IMR-90 (cell line): ENCODE measurements at regions not wholly inside any gene's neighbourhood (a gene's known extent, or its start where the extent isn't known, plus 50 kb on each side); places are given as distances from the start of the nearest gene placed in this dataset.

ENCODE experiments used
- ATAC-seq: fragments of 200-7000 bp; cut with Tn5 transposase; 2 replicates; pipeline ENCODE4 v1.9.1; 2020; ENCODE audit warnings: low read depth, mild to moderate bottlenecking, moderate library complexity
- BruUV-seq: library from RNA; stranded (reverse); fragments of 400-500 nt; replicated peaks from 2 replicates; lab custom pipeline; 2021; lab: Mats Ljungman, UMichigan
- CTCF ChIA-PET: fragments of 300-600 bp; formaldehyde crosslinking; extraction: SDS; loops from one replicate; lab custom pipeline; 2021; ENCODE audit warnings: antibody characterized with exemption; lab: Yijun Ruan, JAX
- POLR2A ChIA-PET: fragments of 300-600 bp; sonication (Branson Sonifier 250); formaldehyde crosslinking; loops from one replicate; lab custom pipeline; 2022; ENCODE audit warnings: antibody characterized with exemption; ENCODE audit not compliant: unreplicated experiment; lab: Charles Lee
- DNase-seq: peaks from one replicate; pipeline ENCODE4 v3.0.0; 2013
- H2AFZ ChIP-seq: replicated peaks from 2 replicates; pipeline ENCODE3; 2013; ENCODE audit warnings: low read length, mild to moderate bottlenecking; ENCODE audit not compliant: poor library complexity
- H2AK5ac ChIP-seq: 2 replicates; pipeline ENCODE4 v1.6.1; 2013; ENCODE audit warnings: low read depth, low read length, inconsistent platforms
- H2AK9ac ChIP-seq: replicated peaks from 2 replicates; pipeline ENCODE3; 2013; ENCODE audit warnings: mild to moderate bottlenecking, low read depth, low read length, moderate library complexity; ENCODE audit not compliant: poor library complexity
- H2BK120ac ChIP-seq: 2 replicates; pipeline ENCODE4 v1.6.1; 2013; ENCODE audit warnings: low read depth, low read length, inconsistent platforms
- H2BK15ac ChIP-seq: 3 replicates; pipeline ENCODE4 v1.6.1; 2013; ENCODE audit warnings: low read depth, low read length, inconsistent platforms
- H2BK20ac ChIP-seq: 2 replicates; pipeline ENCODE4 v1.6.1; 2013; ENCODE audit warnings: low read depth, mild to moderate bottlenecking, inconsistent platforms, low read length, moderate library complexity
- H2BK5ac ChIP-seq: 2 replicates; pipeline ENCODE4 v1.6.1; 2013; ENCODE audit warnings: mild to moderate bottlenecking, low read depth, low read length, inconsistent platforms; ENCODE audit not compliant: poor library complexity, severe bottlenecking
- H3K14ac ChIP-seq: replicated peaks from 2 replicates; pipeline ENCODE4 v1.6.1; 2013; ENCODE audit warnings: low read depth, low read length, inconsistent platforms
- H3K18ac ChIP-seq: 2 replicates; pipeline ENCODE4 v1.6.1; 2013; ENCODE audit warnings: low read depth, low read length, control low read depth
- H3K23ac ChIP-seq: 2 replicates; pipeline ENCODE4 v1.6.1; 2013; ENCODE audit warnings: low read depth, low read length, inconsistent platforms
- H3K27ac ChIP-seq: 2 replicates; pipeline ENCODE4 v1.5.1; 2013; ENCODE audit warnings: mild to moderate bottlenecking, control low read depth, low read length; ENCODE audit not compliant: insufficient read depth
- H3K27me3 ChIP-seq: 2 replicates; pipeline ENCODE4 v1.6.1; 2013; ENCODE audit warnings: low read length; ENCODE audit not compliant: control insufficient read depth, insufficient read depth
- H3K36me3 ChIP-seq: 2 replicates; pipeline ENCODE4 v1.6.1; 2013; ENCODE audit warnings: low read length, mixed read lengths; ENCODE audit not compliant: control insufficient read depth, insufficient read depth
- H3K4ac ChIP-seq: 2 replicates; pipeline ENCODE4 v1.6.1; 2013; ENCODE audit warnings: low read depth, low read length, inconsistent platforms
- H3K4me1 ChIP-seq: 2 replicates; pipeline ENCODE4 v1.6.1; 2013; ENCODE audit warnings: low read length, mixed read lengths; ENCODE audit not compliant: control insufficient read depth, insufficient read depth
- H3K4me2 ChIP-seq: 2 replicates; pipeline ENCODE4 v1.6.1; 2013; ENCODE audit warnings: low read depth, mild to moderate bottlenecking, control low read depth, low read length, moderate library complexity
- H3K4me3 ChIP-seq: 2 replicates; pipeline ENCODE4 v1.5.1; 2013; ENCODE audit warnings: low read depth, mild to moderate bottlenecking, control low read depth, low read length, moderate library complexity; ENCODE audit not compliant: insufficient read depth
- H3K56ac ChIP-seq: 2 replicates; pipeline ENCODE4 v1.6.1; 2013; ENCODE audit warnings: low read length, inconsistent platforms; ENCODE audit not compliant: insufficient read depth; ENCODE audit errors: extremely low read depth
- H3K79me1 ChIP-seq, 2 experiments: 2 replicates each; pipeline ENCODE4 v1.6.1; 2013; ENCODE audit warnings: low read length in 2 of 2, inconsistent platforms in 1 of 2, low read depth in 1 of 2
- H3K9ac ChIP-seq: 2 replicates; pipeline ENCODE4 v1.6.1; 2013; ENCODE audit warnings: low read depth, low read length, control low read depth
- H3K9me1 ChIP-seq: 2 replicates; pipeline ENCODE4 v1.6.1; 2013; ENCODE audit warnings: low read length, inconsistent platforms; ENCODE audit not compliant: insufficient read depth
- H3K9me3 ChIP-seq: 2 replicates; pipeline ENCODE4 v1.6.1; 2013; ENCODE audit warnings: low read length; ENCODE audit not compliant: control insufficient read depth, insufficient read depth
- H4K20me1 ChIP-seq: 2 replicates; pipeline ENCODE4 v1.6.1; 2013; ENCODE audit warnings: low read length, inconsistent platforms; ENCODE audit not compliant: insufficient read depth
- H4K5ac ChIP-seq: 2 replicates; pipeline ENCODE4 v1.6.1; 2013; ENCODE audit warnings: mild to moderate bottlenecking, low read depth, low read length, control low read depth
- H4K8ac ChIP-seq, 2 experiments: 2 replicates each; pipeline ENCODE4 v1.6.1; 2013; ENCODE audit warnings: low read depth in 2 of 2, low read length in 2 of 2, control low read depth in 1 of 2, inconsistent platforms in 1 of 2
- H4K91ac ChIP-seq: 2 replicates; pipeline ENCODE4 v1.6.1; 2013; ENCODE audit warnings: low read depth, low read length, inconsistent platforms; ENCODE audit not compliant: insufficient read depth
- BHLHE40 ChIP-seq: fragments of 150-350 bp; IDR thresholded peaks from 2 replicates; pipeline ENCODE4 v1.6.1; 2016; ENCODE audit warnings: mild to moderate bottlenecking, low read depth, low read length
- CEBPB ChIP-seq: IDR thresholded peaks from 2 replicates; pipeline ENCODE4 v1.6.1; 2012; ENCODE audit warnings: low read depth, low read length, improper control_type of control experiment
- CHD1 ChIP-seq: IDR thresholded peaks from 2 replicates; pipeline ENCODE4 v1.6.1; 2012; ENCODE audit warnings: low read depth, low read length, improper control_type of control experiment
- CTCF ChIP-seq: conservative IDR thresholded peaks from 2 replicates; pipeline ENCODE4 v1.5.1; 2012; ENCODE audit warnings: mild to moderate bottlenecking, low read depth, low read length, improper control_type of control experiment
- MAFK ChIP-seq: IDR thresholded peaks from 2 replicates; pipeline ENCODE4 v1.6.1; 2012; ENCODE audit warnings: low read depth, low read length, improper control_type of control experiment
- MAZ ChIP-seq: IDR thresholded peaks from 2 replicates; pipeline ENCODE4 v1.6.1; 2012; ENCODE audit warnings: low read depth, mild to moderate bottlenecking, low read length, improper control_type of control experiment, moderate library complexity, borderline replicate concordance
- MXI1 ChIP-seq: IDR thresholded peaks from 2 replicates; pipeline ENCODE4 v1.6.1; 2012; ENCODE audit warnings: low read depth, mild to moderate bottlenecking, low read length, moderate library complexity, borderline replicate concordance
- POLR2A ChIP-seq: IDR thresholded peaks from 2 replicates; pipeline ENCODE4 v1.6.1; 2012; ENCODE audit warnings: mild to moderate bottlenecking, low read depth, low read length
- RAD21 ChIP-seq: IDR thresholded peaks from 2 replicates; pipeline ENCODE4 v1.6.1; 2012; ENCODE audit warnings: low read length, improper control_type of control experiment
- RCOR1 ChIP-seq: IDR thresholded peaks from 2 replicates; pipeline ENCODE4 v1.6.1; 2012; ENCODE audit warnings: mild to moderate bottlenecking, low read length, improper control_type of control experiment; ENCODE audit not compliant: insufficient replicate concordance
- RFX5 ChIP-seq: IDR thresholded peaks from 2 replicates; pipeline ENCODE4 v1.8.0; 2012; ENCODE audit warnings: low read depth, mild to moderate bottlenecking, low read length, moderate library complexity
- SMC3 ChIP-seq: fragments of 150-350 bp; IDR thresholded peaks from 2 replicates; pipeline ENCODE4 v1.6.1; 2016; ENCODE audit warnings: low read depth, mild to moderate bottlenecking, antibody characterized with exemption, low read length, moderate library complexity
- USF2 ChIP-seq: fragments of 150-350 bp; IDR thresholded peaks from 2 replicates; pipeline ENCODE4 v1.6.1; 2017; ENCODE audit warnings: mild to moderate bottlenecking, antibody characterized with exemption, low read length, low read depth
- whole genome bisulfite sequencing, 2 experiments: methylation state at CpG; one replicate each; pipeline versions ENCODE4 v1.1.5 to v1.1.7; 2013; ENCODE audit warnings: missing lambda C conversion rate in 2 of 2; ENCODE audit not compliant: insufficient read length in 1 of 2; ENCODE audit errors: extremely low coverage in 2 of 2; 5-methylcytosine and 5-hydroxymethylcytosine counted together
- dilution Hi-C: fragments of 300-500 bp; cut with HindIII; formaldehyde crosslinking; loops from one replicate; pipeline ENCODE4 v1.14.3; 2018; ENCODE audit warnings: low sequenced_read_pairs; ENCODE audit not compliant: unreplicated experiment
- in situ Hi-C: fragments of 300-500 bp; cut with MboI; formaldehyde crosslinking; loops from 3 replicates; pipeline ENCODE4 v1.14.3; 2019; ENCODE audit warnings: low sequenced_read_pairs, inconsistent platforms, mixed read lengths
- intact Hi-C: fragments of 100-400 bp; cut with micrococcal nuclease; formaldehyde crosslinking; loops from 2 replicates; pipeline ENCODE4 v1.10.0; 2022

GRCh38 chr7:48760528-48761265 lies 163.7 kb upstream of the CDC14C start:
- in situ Hi-C loops (no loop called here), intact Hi-C loops (no loop called here), dilution Hi-C loops (no loop called here)
- Histone ChIP-seq H3K23ac (no peak overlapping the region), H2BK15ac (no peak overlapping the region), H3K18ac (no peak overlapping the region), H3K9me3 (no peaks in the 10 kb centered on the region), H3K14ac (no peak overlapping the region), H3K79me1 (no peaks in the 10 kb centered on the region), H3K4me2 (no peak overlapping the region), H4K20me1 (no peaks in the 10 kb centered on the region), H4K91ac (no peak overlapping the region), H4K5ac (no peak overlapping the region), H3K4me1 (no peaks in the 10 kb centered on the region), H2AK5ac (no peak overlapping the region), H3K36me3 (no peaks in the 10 kb centered on the region), H2BK20ac (no peak overlapping the region), H2BK120ac (no peak overlapping the region), H3K4me3 (no peak overlapping the region), H2BK5ac (no peak overlapping the region), H3K56ac (no peak overlapping the region), H2AFZ (no peak overlapping the region), H3K27me3 (no peaks in the 10 kb centered on the region), H3K4ac (no peak overlapping the region), H3K9ac (no peak overlapping the region), H3K9me1 (no peaks in the 10 kb centered on the region), H4K8ac (no peak overlapping the region), H3K27ac (no peak overlapping the region), H2AK9ac (no peak overlapping the region)
- 14% methylated on average over 2 of the region's 5 CpGs; no CpG with 5 or more reads in 1 of the 2 experiments for WGBS, 2 experiments
- no TSS peak for BruUV-seq
- ATAC-seq (no peak), DNase-seq (no peak)
- ChIA-PET CTCF (no interaction called here), POLR2A (no interaction called here)
- TF ChIP-seq POLR2A: no peak
- no peak for TF ChIP-seq BHLHE40
- TF ChIP-seq CHD1: no peak
- no peak for TF ChIP-seq CEBPB
- no peak for TF ChIP-seq MXI1
- no peak for TF ChIP-seq CTCF
- no peak for TF ChIP-seq RAD21
- TF ChIP-seq MAFK: no peak
- TF ChIP-seq MAZ: no peak
- no peak for TF ChIP-seq SMC3
- TF ChIP-seq RCOR1: no peak
- no peak for TF ChIP-seq USF2
- TF ChIP-seq RFX5: no peak
